Limb (tissue), 2 donors: ENCODE measurements at regions not wholly inside any gene's neighbourhood (a gene's known extent, or its start where the extent isn't known, plus 50 kb on each side); places are given as distances from the start of the nearest gene placed in this dataset.
"Not testable (repeated sequence)": the region's sequence is repeated elsewhere in the genome, so short reads cannot be mapped to it uniquely, and the experiment has no call there.

Experiments used
- DNase-seq, 2 donors: peaks; one replicate each; pipeline ENCODE4 v3.0.0-alpha.2; 2016; ENCODE audit errors: extremely low spot score in 2 of 2

DNA sequence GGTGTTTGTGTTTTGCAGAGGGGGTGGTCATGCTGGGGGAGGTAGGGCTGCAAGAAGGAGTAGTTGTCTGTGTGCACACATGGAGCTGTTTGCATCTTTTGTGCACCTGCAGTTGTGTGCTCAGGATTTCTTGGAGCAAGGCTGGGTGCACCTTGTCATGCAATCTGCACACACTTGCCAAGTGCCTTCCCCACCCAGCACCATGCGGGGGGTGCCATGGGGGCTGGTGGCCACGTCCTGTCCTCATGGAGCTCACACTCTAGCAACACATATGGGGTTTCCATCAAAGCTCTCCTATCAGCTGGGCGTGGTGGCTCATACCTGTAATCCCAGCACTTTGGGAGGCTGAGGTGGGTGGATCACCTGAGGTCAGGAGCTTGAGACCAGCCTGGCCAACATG, 111.6 kb downstream of the CRLF3 start:
- DNase-seq = not testable (repeated sequence)

DNA sequence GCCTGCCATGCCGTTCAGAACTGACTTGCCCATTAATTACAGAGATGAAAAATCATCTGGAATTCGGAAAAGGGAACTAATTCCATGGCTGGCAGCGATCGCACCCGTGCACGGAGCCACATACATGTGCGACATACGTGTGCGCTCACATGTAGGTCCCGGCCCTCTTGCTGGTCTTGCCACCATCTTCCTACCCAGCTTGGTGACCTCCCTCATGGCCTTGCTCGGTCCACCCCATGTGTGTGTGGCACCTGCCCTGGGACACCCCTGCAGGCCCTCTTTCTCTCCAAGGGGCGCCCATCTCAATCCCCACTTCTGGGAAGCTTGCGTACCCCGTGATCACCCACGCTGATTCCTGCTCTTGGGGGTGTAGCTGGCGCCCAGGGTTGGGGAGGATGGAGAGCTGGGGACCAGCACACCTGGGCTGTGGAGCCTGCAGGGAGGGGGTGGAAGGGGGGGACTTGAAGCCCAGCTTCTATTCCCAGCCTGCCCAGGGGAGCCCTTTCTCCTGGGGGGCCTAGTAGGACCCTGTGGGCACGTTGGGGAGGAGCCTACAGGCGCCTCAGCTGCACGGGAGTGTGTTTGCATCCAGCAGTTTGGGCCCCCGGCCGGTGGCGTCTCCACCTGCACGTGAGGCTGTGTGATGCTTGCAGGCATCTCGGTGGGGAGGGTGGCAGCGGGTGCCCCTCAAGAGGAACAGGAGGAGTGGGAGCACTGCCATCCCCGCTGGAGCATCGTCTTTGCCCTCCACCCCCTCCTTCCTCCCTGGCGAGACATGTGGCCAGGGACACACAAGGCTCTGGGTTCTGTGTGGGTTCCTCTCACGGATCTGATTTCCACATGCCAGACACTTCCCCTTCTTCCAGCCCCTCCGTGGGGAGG, 112.6 kb downstream of the CRLF3 start:
- DNase-seq = not testable (repeated sequence)

DNA sequence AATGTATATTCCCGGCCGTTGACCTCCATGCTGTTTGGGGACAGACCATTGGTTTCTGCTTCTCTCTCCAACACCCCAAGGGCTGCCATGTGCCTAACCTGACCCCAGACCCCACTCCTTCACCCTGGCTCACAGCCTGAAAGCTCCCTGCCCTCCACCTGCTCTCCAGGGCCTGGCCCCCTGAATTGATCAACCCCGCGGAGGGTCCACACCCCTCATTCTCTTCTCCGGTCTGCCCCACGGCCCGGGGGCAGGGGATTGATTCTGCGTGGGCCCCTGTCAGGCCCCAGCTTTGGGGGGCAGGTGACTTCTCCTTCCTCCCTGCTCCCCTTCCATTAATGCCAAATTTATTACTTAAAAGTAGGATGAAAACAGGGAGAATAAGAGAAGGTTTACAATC, 113.3 kb downstream of the CRLF3 start:
- DNase-seq = not testable (repeated sequence)

DNA sequence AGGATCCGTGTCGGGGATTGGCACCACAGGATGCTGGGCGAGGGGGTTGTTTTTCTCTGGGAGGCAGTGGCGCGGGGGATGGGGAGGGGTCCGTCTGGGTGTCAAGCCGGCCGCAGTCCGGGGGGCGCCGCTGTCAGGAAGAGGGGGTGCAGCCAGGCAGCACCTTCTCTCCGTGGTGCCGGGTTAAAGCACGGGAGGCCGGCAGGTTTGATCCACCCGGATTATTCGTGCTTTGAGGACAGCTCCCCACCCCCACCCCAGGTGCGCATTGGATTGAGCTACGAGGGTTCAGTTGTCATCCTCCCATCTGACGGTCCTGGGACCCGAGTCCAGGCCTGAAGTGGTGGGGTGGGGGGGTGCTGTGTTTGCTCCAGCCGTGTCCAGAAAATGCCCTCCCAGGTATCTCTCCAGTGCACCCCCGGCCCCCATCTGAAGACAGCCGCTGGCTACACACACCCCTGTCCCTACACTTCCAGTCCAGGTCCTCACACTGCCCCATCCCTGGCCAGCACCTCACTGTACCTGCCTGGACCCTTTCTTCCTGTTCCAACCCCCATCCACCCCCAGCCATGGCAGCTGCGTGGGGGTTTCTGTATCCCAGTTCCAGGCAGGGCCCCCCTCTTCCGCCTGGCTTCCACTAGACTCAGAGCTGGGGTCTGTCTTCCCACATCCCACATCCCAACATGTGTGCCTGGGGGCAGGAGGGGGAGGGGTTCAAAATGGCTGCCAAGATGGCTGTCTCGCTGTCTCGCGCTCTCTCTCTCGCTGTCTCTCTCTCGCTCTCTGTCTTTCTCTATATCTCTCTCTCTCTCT, 114.0 kb downstream of the CRLF3 start:
- peak in 1 of 2 donors; percentile 60 for DNase-seq

DNA sequence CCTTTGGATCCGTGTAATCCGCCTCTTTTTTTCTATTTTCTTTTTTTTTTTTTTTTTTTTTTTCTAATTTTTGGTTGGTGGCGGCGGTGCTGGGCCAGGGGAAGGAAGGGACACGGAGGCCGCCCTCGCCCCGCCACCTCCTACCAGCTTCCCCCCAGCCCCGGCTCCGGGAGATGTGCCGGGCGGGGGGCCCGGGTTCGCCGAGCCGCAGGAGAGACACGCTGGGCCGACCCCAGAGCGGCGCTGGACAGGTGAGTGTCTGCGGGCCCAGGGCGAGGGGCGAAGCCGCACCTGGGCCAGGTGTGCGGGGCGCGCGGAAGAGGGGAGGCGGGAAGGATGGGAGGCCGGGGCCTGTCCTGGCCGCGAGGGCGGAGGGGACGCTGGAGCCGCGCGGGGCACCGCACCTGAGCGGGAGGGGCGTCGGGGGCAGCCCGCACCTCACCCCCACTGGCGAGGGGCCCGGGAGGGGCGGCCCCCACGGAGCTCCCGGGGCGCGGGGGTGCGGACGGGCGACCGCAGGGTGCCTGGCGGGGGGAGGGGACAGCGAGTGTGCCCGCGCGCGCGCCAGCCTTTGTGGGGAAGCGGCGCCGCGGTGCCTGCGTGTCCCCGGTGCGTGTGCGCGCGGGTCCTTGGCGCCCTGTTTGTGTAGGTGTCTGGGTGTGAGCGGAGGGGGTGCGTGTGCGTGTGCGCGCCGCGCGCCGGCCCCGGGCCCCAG, 114.8 kb downstream of the CRLF3 start:
- DNase-seq = peak in 1 of 2 donors; percentile 71

DNA sequence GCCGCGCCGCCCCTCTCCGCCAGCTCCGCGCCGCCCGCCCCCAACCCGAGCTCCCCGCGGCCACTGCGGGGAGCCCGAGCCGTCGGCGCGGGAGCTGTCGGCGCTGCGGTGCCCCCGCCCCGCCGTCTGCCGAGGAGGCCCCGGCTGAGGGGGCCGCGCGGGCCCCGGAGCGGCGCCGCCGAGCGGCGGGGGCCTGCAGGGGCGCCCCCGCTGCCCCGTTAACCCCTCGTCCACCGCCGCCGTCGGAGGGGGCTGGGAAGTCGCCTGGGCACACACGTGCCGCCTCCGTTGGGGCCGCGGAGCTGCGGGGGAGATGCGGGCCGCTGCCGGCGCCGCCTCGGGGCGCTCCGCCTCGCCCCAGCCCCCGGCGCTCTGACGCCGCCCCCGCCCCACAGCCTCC, 115.4 kb downstream of the CRLF3 start:
- DNase-seq = peak in 1 of 2 donors; percentile 73

DNA sequence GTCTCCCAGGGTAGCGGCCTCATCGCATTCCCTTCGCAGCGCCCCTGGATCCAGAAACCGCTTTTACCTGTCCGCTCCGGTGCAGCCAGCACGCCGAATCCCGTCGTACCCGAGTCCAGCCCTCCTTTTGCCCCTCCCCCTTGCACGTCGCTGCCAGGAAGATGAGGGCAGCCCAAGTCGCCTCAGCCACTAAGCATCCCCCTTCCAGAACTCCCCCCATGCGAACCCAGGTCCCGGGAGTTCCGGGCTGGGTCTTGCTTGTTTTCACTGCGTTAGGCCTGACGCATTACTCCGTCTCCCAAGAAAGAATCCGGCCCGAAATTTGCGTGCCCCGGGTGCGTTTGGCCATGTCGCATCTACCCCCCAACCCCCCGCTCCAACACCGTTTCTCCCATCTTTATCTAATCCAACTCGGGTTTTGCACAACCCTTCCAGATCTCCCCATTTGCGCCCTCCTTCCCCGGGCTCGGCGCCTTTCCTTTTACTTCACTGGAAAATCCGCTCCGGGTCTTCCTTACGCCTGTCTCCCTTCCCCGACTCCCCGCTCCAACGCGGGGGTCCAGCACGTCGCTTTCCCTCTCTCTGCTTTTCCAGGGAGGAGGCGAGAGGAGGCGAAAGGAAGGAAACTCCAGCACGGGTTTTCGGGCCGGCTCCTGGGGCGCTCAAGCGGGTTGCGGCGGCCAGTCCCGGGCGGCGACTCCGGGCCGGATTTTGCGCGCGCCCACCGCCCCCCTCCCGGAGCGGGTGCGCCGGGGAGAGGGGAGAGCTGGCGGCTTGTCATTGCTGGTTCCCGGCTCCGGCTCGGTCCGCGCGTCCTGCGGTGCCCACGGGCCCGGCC, 116.0 kb downstream of the CRLF3 start:
- DNase-seq = peak; percentile 96 to 97

GRCh38 chr17:30707724-30708240, 116.7 kb downstream of the CRLF3 start:
- DNase-seq = peak; percentile 65 to 83

DNA sequence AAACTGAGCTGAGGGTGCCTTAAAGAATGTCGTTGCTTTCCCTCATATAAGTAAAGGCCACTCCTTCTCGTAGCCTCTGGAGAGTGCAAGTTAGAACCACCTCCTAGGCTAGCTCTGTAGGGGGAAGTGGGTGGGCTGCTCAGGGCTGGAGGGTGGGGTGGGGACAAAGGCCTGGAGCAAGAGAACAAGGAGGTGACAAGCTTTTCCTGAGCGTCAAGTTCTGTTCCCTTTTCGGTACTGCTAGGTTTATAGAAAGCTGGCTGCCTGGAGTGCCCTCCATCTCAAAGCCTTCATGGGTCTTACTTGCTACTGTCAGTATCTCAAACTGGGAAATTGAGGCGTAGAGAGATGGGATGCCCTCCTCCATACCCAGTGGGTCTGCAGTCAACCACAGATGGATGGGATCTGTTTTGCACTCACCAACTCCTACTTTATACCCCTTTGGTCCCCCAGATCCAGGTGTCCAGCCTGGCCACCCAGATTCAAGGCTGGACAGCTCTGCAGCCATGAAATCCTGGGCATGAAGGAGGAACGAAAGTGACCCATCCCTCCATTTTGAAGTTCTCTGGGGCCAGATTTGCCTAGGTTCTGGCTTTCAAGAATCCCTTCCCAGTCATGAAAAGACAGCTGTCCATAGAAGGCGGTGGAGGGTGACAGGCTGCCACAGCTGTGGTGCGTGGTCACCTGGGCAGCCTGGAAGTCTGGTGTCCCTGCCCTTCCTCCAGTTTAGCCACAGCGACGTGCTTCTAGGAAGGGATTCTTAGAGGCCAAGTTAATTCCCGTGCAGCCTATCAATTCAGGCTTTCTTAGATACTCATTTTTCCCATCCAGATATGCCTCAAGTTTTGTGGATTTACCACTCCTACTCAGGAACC, 117.8 kb downstream of the CRLF3 start:
- not testable (repeated sequence) for DNase-seq

DNA sequence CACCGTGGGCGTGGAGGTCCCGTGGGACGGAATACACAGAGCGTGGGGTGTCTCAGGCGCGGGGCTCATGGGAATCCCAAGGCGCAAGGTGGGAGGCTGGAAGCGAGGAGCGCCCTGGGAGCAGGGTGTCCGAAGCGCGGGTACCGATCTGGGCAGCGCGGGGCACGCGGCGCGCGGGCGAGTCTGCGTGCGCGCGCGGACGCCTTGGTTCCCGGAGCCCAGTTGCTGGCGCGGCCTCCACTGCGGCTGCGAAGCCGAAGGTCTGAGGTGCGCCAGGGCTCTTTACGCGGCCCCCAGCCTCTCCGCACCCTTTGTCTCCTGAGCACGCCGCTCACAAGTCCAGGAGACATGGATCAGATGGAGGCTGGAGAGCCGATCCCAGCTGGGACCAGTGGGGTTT, 118.5 kb downstream of the CRLF3 start:
- DNase-seq = peak in 1 of 2 donors; percentile 55

DNA sequence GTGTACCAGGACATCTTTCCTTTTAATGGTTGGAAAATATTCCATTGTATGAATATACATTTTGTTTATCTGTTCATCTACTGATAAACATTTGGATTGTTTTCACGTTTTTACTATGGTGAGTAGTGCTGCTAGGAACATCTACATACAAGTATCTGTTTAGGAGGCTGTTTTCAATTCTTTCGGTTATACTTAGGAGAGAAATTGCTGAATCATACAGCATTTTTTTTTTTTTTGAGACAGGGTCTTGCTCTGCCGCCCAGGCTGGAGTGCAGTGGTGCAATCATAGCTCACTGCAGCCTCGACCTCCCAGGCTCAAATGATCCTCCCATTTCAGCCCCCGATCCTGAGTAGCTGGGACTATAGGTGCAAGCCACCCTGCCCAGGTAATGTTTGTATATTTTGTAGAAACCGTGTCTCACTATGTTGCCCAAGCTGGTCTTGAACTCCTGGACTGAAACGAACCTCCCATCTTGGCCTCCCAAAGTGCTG, 122.9 kb downstream of the CRLF3 start:
- DNase-seq = no peak

DNA sequence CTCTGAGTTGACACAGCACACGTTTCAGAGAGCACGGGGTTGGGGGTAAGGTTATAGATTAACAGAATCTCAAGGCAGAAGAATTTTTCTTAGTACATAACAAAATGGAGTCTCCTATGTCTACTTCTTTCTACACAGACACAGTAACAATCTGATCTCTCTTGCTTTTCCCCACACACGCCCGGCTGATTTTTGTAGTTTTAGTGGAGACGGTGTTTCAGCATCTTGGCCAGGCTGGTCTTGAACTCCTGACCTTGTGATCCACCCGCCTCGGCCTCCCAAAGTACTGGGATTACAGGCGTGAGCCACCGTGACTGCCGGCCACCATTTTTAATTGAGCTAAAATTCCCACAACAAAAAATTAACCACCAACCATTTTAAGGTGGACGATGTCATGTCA, 123.7 kb downstream of the CRLF3 start:
- not testable (repeated sequence) for DNase-seq

DNA sequence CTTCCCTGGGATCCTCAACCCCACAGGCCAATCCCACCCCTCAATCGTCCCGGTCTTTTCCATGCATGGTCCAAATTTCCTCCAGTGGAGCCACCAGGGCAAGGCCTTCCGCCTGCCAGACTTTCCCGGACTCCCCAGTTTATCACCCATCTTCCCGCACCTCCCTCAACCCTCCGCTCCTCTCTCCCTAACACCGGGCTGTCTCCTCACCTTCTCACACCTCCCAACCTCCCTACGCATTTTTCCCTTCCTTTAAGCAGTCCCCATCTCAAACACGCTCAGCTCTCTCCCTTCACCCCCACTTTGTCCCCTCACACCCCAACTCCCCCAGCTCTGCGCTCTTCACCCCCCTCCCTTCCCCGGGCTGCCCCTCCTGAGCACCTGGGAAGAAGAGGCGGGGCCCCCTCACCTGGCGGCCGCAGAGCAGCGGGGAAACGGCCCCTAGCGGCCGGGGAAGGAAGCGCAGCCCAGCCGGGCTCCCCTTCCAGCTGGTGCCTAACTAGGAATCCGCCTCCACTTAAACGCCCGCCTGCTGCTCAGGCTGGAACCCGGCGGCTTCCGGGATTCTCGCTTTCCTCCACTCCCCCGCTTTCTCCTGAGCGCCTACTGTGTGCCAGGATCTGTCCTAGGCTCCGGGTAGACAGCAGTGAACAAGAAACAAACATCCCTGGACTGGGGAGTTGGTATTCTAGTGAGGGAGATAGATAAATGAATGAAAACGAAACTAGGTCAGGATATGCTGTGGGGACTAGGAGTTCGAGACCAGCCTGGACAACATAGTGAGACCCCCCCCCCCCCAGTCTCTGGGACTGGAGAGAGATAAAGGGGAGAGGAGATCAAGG, 126.7 kb downstream of the CRLF3 start:
- DNase-seq = peak; percentile 29 to 80

DNA sequence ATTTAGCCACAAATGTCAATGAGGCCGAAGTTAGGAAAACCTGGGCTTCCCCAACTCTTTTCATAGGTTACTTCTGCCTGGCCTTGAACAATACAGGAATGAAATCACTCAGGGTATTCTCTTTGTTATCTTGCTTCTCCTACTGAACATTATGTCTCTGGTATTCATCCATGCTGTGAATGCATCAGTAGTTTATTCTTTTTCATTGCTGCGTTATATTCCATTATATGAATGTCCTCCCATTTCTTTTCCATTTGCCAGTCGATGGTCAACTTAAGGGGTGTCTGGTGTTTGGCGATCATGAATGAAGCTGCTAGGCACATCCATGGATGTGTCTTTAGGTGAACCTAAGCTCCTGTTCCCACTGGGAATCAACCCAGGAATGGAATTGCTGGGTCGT, 128.3 kb downstream of the CRLF3 start:
- DNase-seq = no peak

- DNase-seq = not testable (repeated sequence)
Measured at GRCh38 chr17:30695265-30695811, 129.2 kb downstream of the CRLF3 start.

DNA sequence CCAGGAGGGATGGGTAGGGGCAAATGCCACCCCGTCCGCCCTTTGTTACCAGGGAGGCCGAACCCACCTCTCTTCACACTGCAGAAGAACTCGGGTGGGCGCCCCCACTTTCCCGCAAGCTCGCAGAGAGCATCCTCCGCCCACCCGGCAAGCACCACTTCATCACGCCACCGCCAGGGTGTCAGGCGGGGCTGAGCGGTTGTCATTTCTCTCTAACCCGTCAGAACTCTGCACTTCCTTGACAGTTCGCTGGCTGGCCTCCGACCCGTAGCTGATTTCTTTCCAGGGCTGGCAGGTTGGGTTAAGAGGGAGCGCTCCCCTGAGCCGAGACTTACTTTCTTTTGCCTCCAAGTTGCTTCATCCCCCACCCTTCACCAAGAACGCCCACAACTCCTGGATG, 130.7 kb downstream of the CRLF3 start:
- DNase-seq = peak in 1 of 2 donors; percentile 51

GRCh38 chr17:30689266-30690000, 135.1 kb downstream of the CRLF3 start:
- not testable (repeated sequence) for DNase-seq
